OCI-LY7 (cell line): ENCODE measurements at regions not wholly inside any gene's neighbourhood (a gene's known extent, or its start where the extent isn't known, plus 50 kb on each side); places are given as distances from the start of the nearest gene placed in this dataset.

Experiments used
- EZH2phosphoT487 ChIP-seq: fragments of 200-600 bp; sonication (generic); IDR thresholded peaks from 2 replicates; pipeline ENCODE4 v1.6.1; 2018; ENCODE audit warnings: low read depth, borderline replicate concordance, mild to moderate bottlenecking, mixed run types, antibody characterized with exemption, low read length, moderate library complexity, mixed read lengths
- TF ChIP-seq, protein P1 (sequence below): fragments of 200-600 bp; sonication (generic); conservative IDR thresholded peaks from 2 replicates; pipeline ENCODE4 v1.5.1; 2014; ENCODE audit warnings: mild to moderate bottlenecking, antibody characterized with exemption, low read length, moderate library complexity, mixed read lengths

DNA sequence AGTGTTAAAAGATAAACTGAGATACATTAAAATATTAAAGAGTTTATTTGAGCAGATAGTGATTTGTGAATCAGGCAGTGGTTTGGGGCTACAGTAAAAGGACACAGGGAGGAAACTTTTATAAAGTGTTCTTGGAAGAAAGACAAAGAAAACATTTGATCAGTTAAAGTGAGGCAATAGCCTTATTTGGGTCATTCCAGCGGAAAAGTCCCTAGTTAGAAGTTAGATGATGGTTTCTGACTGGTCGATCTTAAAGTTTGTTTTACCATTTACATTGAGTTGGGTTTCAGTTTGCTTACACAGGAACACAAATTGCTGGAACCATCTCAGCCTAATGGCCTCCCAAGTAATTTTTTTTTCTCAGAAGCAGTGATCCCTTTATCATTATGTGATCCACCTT, 69.7 kb downstream of the PPP1R2C start:
- TF ChIP-seq, protein P1, sequence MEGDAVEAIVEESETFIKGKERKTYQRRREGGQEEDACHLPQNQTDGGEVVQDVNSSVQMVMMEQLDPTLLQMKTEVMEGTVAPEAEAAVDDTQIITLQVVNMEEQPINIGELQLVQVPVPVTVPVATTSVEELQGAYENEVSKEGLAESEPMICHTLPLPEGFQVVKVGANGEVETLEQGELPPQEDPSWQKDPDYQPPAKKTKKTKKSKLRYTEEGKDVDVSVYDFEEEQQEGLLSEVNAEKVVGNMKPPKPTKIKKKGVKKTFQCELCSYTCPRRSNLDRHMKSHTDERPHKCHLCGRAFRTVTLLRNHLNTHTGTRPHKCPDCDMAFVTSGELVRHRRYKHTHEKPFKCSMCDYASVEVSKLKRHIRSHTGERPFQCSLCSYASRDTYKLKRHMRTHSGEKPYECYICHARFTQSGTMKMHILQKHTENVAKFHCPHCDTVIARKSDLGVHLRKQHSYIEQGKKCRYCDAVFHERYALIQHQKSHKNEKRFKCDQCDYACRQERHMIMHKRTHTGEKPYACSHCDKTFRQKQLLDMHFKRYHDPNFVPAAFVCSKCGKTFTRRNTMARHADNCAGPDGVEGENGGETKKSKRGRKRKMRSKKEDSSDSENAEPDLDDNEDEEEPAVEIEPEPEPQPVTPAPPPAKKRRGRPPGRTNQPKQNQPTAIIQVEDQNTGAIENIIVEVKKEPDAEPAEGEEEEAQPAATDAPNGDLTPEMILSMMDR = no peak
- TF ChIP-seq EZH2phosphoT487 = no peak
